Mammary epithelial cell (primary cell): ENCODE measurements at regions not wholly inside any gene's neighbourhood (a gene's known extent, or its start where the extent isn't known, plus 50 kb on each side); places are given as distances from the start of the nearest gene placed in this dataset.

Experiments
- EZH2 ChIP-seq: IDR thresholded peaks from 2 replicates; pipeline ENCODE4 v1.6.1; 2012; ENCODE audit warnings: low read length, inconsistent platforms, borderline replicate concordance
- TF ChIP-seq, protein P1 (sequence below), 2 donors: IDR thresholded peaks in 1 of 2; conservative IDR thresholded peaks in 1 of 2; 2 replicates each; pipeline ENCODE4 v1.5.1; 2011 to 2012; ENCODE audit warnings: inconsistent platforms in 2 of 2, low read length in 2 of 2, mild to moderate bottlenecking in 2 of 2, control low read depth in 1 of 2, low read depth in 1 of 2; ENCODE audit not compliant: insufficient read depth in 1 of 2; ENCODE audit errors: extremely low read depth in 1 of 2

DNA sequence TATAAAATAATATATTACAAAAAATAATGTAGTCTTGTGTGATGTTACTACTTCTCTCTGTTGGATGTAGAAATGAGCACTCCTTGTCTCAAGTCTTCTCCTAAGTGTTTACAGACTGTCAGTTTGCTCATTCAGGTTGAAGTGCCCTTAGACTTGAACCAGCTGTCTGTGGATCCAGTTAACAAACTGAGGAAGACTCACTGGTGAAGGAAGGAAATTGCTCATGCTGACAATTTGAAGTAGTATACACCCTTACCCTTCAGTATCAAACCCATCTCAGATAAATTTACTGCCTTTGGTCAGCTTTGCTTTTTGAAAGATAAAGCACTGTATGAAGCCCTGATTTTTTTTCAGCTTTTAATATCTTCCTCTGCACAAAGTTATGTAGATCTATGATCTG, 854.2 kb upstream of the ZEB2 start:
- TF ChIP-seq, protein P1, sequence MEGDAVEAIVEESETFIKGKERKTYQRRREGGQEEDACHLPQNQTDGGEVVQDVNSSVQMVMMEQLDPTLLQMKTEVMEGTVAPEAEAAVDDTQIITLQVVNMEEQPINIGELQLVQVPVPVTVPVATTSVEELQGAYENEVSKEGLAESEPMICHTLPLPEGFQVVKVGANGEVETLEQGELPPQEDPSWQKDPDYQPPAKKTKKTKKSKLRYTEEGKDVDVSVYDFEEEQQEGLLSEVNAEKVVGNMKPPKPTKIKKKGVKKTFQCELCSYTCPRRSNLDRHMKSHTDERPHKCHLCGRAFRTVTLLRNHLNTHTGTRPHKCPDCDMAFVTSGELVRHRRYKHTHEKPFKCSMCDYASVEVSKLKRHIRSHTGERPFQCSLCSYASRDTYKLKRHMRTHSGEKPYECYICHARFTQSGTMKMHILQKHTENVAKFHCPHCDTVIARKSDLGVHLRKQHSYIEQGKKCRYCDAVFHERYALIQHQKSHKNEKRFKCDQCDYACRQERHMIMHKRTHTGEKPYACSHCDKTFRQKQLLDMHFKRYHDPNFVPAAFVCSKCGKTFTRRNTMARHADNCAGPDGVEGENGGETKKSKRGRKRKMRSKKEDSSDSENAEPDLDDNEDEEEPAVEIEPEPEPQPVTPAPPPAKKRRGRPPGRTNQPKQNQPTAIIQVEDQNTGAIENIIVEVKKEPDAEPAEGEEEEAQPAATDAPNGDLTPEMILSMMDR (conservative IDR thresholded peaks at IDR 0.05 in 1 of 2, IDR thresholded peaks at IDR 0.05 in 1 of 2; ENCODE audit: extremely low read depth in 1 of 2, insufficient read depth in 1 of 2, low read depth in 1 of 2, low read length in 2 of 2), result no peak
- no peak for TF ChIP-seq EZH2
